Hepatocyte (in vitro differentiated cells): ENCODE measurements at regions not wholly inside any gene's neighbourhood (a gene's known extent, or its start where the extent isn't known, plus 50 kb on each side); places are given as distances from the start of the nearest gene placed in this dataset.

Source experiments
- DNase-seq: peaks from one replicate; pipeline ENCODE4 v3.0.0-alpha.2; 2016; ENCODE audit warnings: low spot score
- H2AFZ ChIP-seq: fragments of 200-600 bp; sonication (generic); 2 replicates; pipeline ENCODE4 v1.6.0; 2016; ENCODE audit warnings: antibody characterized with exemption, mild to moderate bottlenecking
- H3K27ac ChIP-seq: fragments of 200-600 bp; sonication (generic); 2 replicates; pipeline ENCODE4 v1.5.1; 2016; ENCODE audit warnings: mild to moderate bottlenecking
- H3K27me3 ChIP-seq: fragments of 200-600 bp; sonication (generic); 2 replicates; pipeline ENCODE4 v1.6.1; 2016
- H3K36me3 ChIP-seq: fragments of 200-600 bp; sonication (generic); replicated peaks from 2 replicates; pipeline ENCODE4 v1.5.1; 2016; ENCODE audit warnings: low read depth; ENCODE audit not compliant: insufficient read depth
- H3K4me1 ChIP-seq: fragments of 200-600 bp; sonication (generic); 2 replicates; pipeline ENCODE4 v1.5.1; 2016; ENCODE audit warnings: mild to moderate bottlenecking, moderate library complexity; ENCODE audit not compliant: insufficient read depth
- H3K4me2 ChIP-seq: fragments of 200-600 bp; sonication (generic); 2 replicates; pipeline ENCODE4 v1.6.0; 2016
- H3K4me3 ChIP-seq: fragments of 200-600 bp; sonication (generic); 2 replicates; pipeline ENCODE4 v1.5.1; 2016; ENCODE audit warnings: mild to moderate bottlenecking
- H3K79me2 ChIP-seq: fragments of 200-600 bp; sonication (generic); 2 replicates; pipeline ENCODE4 v1.6.0; 2017; ENCODE audit warnings: mild to moderate bottlenecking
- H3K9me2 ChIP-seq: fragments of 200-600 bp; sonication (generic); replicated peaks from 2 replicates; pipeline ENCODE4 v1.6.0; 2017; ENCODE audit warnings: mild to moderate bottlenecking; ENCODE audit not compliant: insufficient read depth
- H3K9me3 ChIP-seq: fragments of 200-600 bp; sonication (generic); 2 replicates; pipeline ENCODE4 v1.5.1; 2016; ENCODE audit warnings: low read depth, mild to moderate bottlenecking
- H4K20me1 ChIP-seq: fragments of 200-600 bp; sonication (generic); 2 replicates; pipeline ENCODE4 v1.6.0; 2016; ENCODE audit warnings: mild to moderate bottlenecking; ENCODE audit not compliant: insufficient read depth, poor library complexity, severe bottlenecking
- EZH2 ChIP-seq: fragments of 200-600 bp; sonication (generic); IDR thresholded peaks from 2 replicates; pipeline ENCODE4 v1.6.1; 2016; ENCODE audit warnings: antibody characterized with exemption, mild to moderate bottlenecking, borderline replicate concordance
- EZH2phosphoT487 ChIP-seq: fragments of 200-600 bp; sonication (generic); IDR thresholded peaks from one replicate; pipeline ENCODE4 v1.6.1; 2018; ENCODE audit warnings: antibody characterized with exemption, mild to moderate bottlenecking, low read depth, moderate library complexity; ENCODE audit not compliant: unreplicated experiment, severe bottlenecking
- WGBS: methylation state at CpG from one replicate; pipeline ENCODE4 v1.1.6; 2016; ENCODE audit warnings: low lambda C conversion rate; ENCODE audit errors: missing lambda C conversion rate; 5-methylcytosine and 5-hydroxymethylcytosine counted together
- TF ChIP-seq, protein P1 (sequence below): fragments of 200-600 bp; sonication (generic); IDR thresholded peaks from 2 replicates; pipeline ENCODE4 v1.5.1; 2016; ENCODE audit warnings: antibody characterized with exemption, mild to moderate bottlenecking; ENCODE audit not compliant: poor library complexity

DNA sequence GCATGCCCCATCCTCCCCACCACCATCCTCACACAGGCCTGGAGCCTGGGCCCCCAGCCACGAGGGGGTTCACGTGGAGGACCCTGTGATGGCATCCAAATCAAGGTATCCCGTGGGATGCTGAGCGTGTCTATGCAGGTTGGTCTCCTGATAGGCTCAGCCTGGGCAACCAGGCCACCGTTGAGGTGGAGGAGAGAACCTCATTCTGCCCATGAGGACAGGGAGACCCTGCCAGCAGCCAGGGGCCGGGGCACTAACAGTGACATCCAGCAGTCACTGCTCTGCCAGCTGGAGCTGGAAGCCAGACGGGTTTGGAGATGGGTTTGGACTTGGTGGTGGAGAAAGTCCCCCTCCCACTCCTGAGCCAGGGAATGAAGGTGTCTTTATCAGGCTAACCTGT is 582.8 kb downstream of the MATN1 start:
- TF ChIP-seq EZH2 (no peak), EZH2phosphoT487 (no peak)
- TF ChIP-seq, protein P1, sequence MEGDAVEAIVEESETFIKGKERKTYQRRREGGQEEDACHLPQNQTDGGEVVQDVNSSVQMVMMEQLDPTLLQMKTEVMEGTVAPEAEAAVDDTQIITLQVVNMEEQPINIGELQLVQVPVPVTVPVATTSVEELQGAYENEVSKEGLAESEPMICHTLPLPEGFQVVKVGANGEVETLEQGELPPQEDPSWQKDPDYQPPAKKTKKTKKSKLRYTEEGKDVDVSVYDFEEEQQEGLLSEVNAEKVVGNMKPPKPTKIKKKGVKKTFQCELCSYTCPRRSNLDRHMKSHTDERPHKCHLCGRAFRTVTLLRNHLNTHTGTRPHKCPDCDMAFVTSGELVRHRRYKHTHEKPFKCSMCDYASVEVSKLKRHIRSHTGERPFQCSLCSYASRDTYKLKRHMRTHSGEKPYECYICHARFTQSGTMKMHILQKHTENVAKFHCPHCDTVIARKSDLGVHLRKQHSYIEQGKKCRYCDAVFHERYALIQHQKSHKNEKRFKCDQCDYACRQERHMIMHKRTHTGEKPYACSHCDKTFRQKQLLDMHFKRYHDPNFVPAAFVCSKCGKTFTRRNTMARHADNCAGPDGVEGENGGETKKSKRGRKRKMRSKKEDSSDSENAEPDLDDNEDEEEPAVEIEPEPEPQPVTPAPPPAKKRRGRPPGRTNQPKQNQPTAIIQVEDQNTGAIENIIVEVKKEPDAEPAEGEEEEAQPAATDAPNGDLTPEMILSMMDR, result no peak
- Histone ChIP-seq H3K4me3 (no peak overlapping the region), H3K27ac (no peak overlapping the region), H3K36me3 (no peaks in the 10 kb centered on the region), H4K20me1 (no peaks in the 10 kb centered on the region), H3K9me2 (no peaks in the 10 kb centered on the region), H3K4me1 (no peaks in the 10 kb centered on the region), H3K27me3 (peaks cover under 1% of the 10 kb centered on the region), H2AFZ (no peak overlapping the region), H3K4me2 (no peak overlapping the region), H3K79me2 (no peaks in the 10 kb centered on the region), H3K9me3 (no peaks in the 10 kb centered on the region)
- WGBS, result 88% methylated on average over 7 of the region's 7 CpGs
- DNase-seq, result no peak

DNA sequence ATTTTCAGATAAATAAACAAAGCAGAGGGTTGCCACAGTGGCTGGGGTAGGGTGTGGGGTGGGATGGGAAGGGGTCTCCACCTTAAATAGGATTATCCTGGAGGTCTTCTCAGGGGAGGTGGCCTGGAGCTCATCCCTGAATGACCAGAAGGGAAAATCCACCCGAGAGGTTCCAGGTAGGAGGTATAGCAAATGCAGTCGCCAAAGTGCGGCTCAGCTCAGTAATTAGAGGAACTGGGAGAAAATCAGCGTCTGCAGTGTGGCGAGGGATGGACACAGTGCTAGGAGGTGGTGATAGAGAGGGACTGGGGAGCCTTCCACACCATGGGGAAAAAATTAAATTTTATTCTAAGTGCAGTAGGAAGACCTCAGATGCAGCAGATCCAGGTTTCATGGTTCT is 584.5 kb downstream of the MATN1 start:
- Histone ChIP-seq H3K27me3 (no peaks in the 10 kb centered on the region), H2AFZ (no peak overlapping the region), H3K79me2 (no peaks in the 10 kb centered on the region), H3K36me3 (no peaks in the 10 kb centered on the region), H3K4me1 (no peaks in the 10 kb centered on the region), H3K4me2 (no peak overlapping the region), H3K4me3 (no peak overlapping the region), H3K9me2 (no peaks in the 10 kb centered on the region), H4K20me1 (no peaks in the 10 kb centered on the region), H3K9me3 (no peaks in the 10 kb centered on the region), H3K27ac (no peak overlapping the region)
- TF ChIP-seq EZH2 (no peak), EZH2phosphoT487 (no peak)
- TF ChIP-seq, protein P1, result no peak
- DNase-seq, result no peak
- WGBS, result 93% methylated on average over 5 of the region's 5 CpGs

DNA sequence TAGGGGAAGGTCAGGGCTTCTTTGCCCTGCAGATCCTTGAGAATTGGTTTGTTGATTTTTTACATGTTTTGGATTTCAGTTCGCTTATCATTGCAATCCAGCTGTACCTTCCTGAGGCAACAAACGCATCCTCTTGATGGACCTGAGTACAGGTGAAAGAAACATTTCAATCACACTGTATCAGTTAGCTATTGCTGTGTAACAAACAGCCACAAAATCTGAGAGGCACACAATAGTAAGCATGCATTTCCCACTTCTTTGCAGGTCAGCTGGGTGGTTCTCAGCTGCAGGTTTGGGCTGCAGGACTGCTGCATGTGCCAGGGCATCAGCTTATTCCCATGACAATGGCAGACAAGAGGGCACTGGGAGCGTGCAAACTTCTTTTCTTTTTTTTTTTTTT is 586.4 kb downstream of the MATN1 start:
- Histone ChIP-seq H3K27me3 (no peaks in the 10 kb centered on the region), H3K27ac (no peak overlapping the region), H3K9me3 (no peaks in the 10 kb centered on the region), H3K4me1 (no peaks in the 10 kb centered on the region), H2AFZ (no peak overlapping the region), H3K36me3 (no peaks in the 10 kb centered on the region), H4K20me1 (no peaks in the 10 kb centered on the region), H3K9me2 (no peaks in the 10 kb centered on the region), H3K4me2 (no peak overlapping the region), H3K79me2 (no peaks in the 10 kb centered on the region), H3K4me3 (no peak overlapping the region)
- WGBS, result 92% methylated on average over 3 of the region's 3 CpGs
- TF ChIP-seq EZH2, result no peak
- TF ChIP-seq, protein P1, result no peak
- TF ChIP-seq EZH2phosphoT487, result no peak
- DNase-seq, result no peak

DNA sequence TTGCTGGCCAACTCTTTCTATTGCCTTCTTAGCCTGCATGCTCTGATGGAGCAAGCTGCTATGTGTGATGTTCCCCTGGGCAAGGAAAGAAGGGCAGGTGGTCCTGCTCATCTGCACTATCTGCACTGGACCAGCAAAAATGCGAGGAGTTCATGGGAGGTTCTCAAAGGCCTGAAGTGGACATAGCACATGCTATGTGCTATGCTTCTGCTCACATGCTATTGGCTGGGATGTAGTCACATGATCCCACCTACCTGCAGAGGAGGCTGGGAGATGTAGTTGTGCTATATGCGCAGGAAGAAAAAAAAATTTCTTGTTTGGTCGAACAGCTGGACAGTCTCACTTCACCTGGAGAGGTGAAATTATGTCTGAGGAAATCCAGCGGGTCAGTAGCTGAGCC is 587.7 kb downstream of the MATN1 start:
- Histone ChIP-seq H3K79me2 (no peaks in the 10 kb centered on the region), H3K27ac (no peak overlapping the region), H3K27me3 (no peaks in the 10 kb centered on the region), H3K4me3 (no peak overlapping the region), H3K9me3 (no peaks in the 10 kb centered on the region), H2AFZ (no peak overlapping the region), H3K36me3 (no peaks in the 10 kb centered on the region), H3K4me1 (no peaks in the 10 kb centered on the region), H4K20me1 (no peaks in the 10 kb centered on the region), H3K9me2 (no peaks in the 10 kb centered on the region), H3K4me2 (no peak overlapping the region)
- WGBS, result 89% methylated on average over 4 of the region's 4 CpGs
- TF ChIP-seq, protein P1, result no peak
- TF ChIP-seq EZH2phosphoT487 (no peak), EZH2 (no peak)
- DNase-seq, result no peak
